Fibroblast of lung (primary cell): ENCODE measurements at regions not wholly inside any gene's neighbourhood (a gene's known extent, or its start where the extent isn't known, plus 50 kb on each side); places are given as distances from the start of the nearest gene placed in this dataset.

Experiments used
- DNase-seq, 2 donors: peaks; one replicate each; pipeline versions ENCODE4 v3.0.0 to v3.0.0-alpha.2; 2010; ENCODE audit warnings: low read depth in 2 of 2
- H2AFZ ChIP-seq: 2 replicates; pipeline ENCODE4 v1.5.1; 2012; ENCODE audit warnings: low read length, control low read depth, inconsistent platforms
- H3K27ac ChIP-seq: 2 replicates; pipeline ENCODE4 v1.5.1; 2011; ENCODE audit warnings: low read length, control low read depth; ENCODE audit not compliant: insufficient read depth
- H3K27me3 ChIP-seq: 2 replicates; pipeline ENCODE4 v1.5.1; 2011; ENCODE audit warnings: mild to moderate bottlenecking, low read length; ENCODE audit not compliant: control insufficient read depth, insufficient read depth
- H3K36me3 ChIP-seq: 2 replicates; pipeline ENCODE4 v1.5.1; 2011; ENCODE audit warnings: low read length; ENCODE audit not compliant: control insufficient read depth, insufficient read depth
- H3K4me1 ChIP-seq: 2 replicates; pipeline ENCODE4 v1.5.1; 2011; ENCODE audit warnings: low read length; ENCODE audit not compliant: control insufficient read depth, insufficient read depth; ENCODE audit errors: extremely low read depth
- H3K4me2 ChIP-seq: 2 replicates; pipeline ENCODE4 v1.5.1; 2011; ENCODE audit warnings: low read length, control low read depth; ENCODE audit not compliant: insufficient read depth; ENCODE audit errors: extremely low read depth
- H3K4me3 ChIP-seq, 4 experiments: fragments of 200-600 bp in 1 of 4; sonication (generic) in 1 of 4; replicated peaks in 1 of 4; 2 replicates each; pipeline ENCODE4 v1.5.1; 2011 to 2016; ENCODE audit warnings: low read length in 4 of 4, low read depth in 3 of 4, mild to moderate bottlenecking in 3 of 4, control low read depth in 2 of 4, inconsistent platforms in 1 of 4, mixed read lengths in 1 of 4; ENCODE audit not compliant: insufficient read depth in 1 of 4; ENCODE audit errors: control extremely low read depth in 1 of 4
- H3K79me2 ChIP-seq: 2 replicates; pipeline ENCODE4 v1.5.1; 2012; ENCODE audit warnings: mild to moderate bottlenecking, low read length, inconsistent platforms; ENCODE audit not compliant: control insufficient read depth, insufficient read depth
- H3K9ac ChIP-seq: 2 replicates; pipeline ENCODE4 v1.5.1; 2011; ENCODE audit warnings: mild to moderate bottlenecking, low read length, control low read depth; ENCODE audit not compliant: insufficient read depth
- H3K9me3 ChIP-seq: 2 replicates; pipeline ENCODE4 v1.5.1; 2012; ENCODE audit warnings: low read depth, low read length; ENCODE audit not compliant: control insufficient read depth, insufficient read depth
- H4K20me1 ChIP-seq: 2 replicates; pipeline ENCODE4 v1.5.1; 2011; ENCODE audit warnings: low read length; ENCODE audit not compliant: control insufficient read depth, insufficient read depth; ENCODE audit errors: extremely low read depth
- CTCF ChIP-seq, 2 donors: IDR thresholded peaks in 1 of 2; conservative IDR thresholded peaks in 1 of 2; 1 replicate in 1 of 2; 2 replicates in 1 of 2; pipeline ENCODE4 v1.5.1; 2011 to 2012; ENCODE audit warnings: low read length in 2 of 2, control low read depth in 1 of 2, inconsistent platforms in 1 of 2, low read depth in 1 of 2, mild to moderate bottlenecking in 1 of 2
- EZH2 ChIP-seq: IDR thresholded peaks from 2 replicates; pipeline ENCODE4 v1.5.1; 2012; ENCODE audit warnings: low read length, control low read depth, mild to moderate bottlenecking; ENCODE audit errors: missing control alignments

DNA sequence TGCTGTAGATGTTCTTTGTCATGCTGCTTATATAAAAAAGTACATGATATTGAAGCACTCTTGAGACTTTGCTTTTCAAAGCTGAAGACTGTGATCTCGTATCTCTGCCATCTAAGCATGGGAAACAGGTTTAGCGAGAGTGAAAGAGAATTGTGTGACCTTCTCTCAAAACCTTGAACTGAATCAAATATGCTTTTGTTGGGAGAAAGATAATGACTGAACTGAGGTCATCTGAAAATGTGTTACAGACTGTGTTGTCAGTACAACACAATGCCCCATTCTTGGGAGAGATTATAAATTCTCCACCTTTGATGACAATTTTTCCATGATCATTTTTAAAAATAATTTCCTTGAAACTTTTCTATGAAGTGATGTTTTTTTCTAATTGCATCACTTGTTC is 272.1 kb upstream of the SEL1L start:
- no peak overlapping the region for H3K27ac ChIP-seq
- no peaks in the 10 kb centered on the region for H3K9me3 ChIP-seq
- no peak overlapping the region for H3K9ac ChIP-seq
- TF ChIP-seq CTCF (conservative IDR thresholded peaks at IDR 0.05 in 1 of 2, IDR thresholded peaks at IDR 0.05 in 1 of 2; ENCODE audit: low read depth in 1 of 2, low read length in 2 of 2): no peak
- TF ChIP-seq EZH2: no peak
- H3K79me2 ChIP-seq: no peaks in the 10 kb centered on the region
- no peaks in the 10 kb centered on the region for H3K27me3 ChIP-seq
- H3K4me3 ChIP-seq: no peak overlapping the region
- H3K4me1 ChIP-seq: no peaks in the 10 kb centered on the region
- no peak overlapping the region for H2AFZ ChIP-seq
- no peak for DNase-seq
- no peaks in the 10 kb centered on the region for H4K20me1 ChIP-seq
- no peaks in the 10 kb centered on the region for H3K36me3 ChIP-seq
- H3K4me2 ChIP-seq: no peak overlapping the region

GRCh38 chr14:81811705-81812269 is 278.1 kb upstream of the SEL1L start:
- no peaks in the 10 kb centered on the region for H3K4me1 ChIP-seq
- no peak overlapping the region for H3K4me3 ChIP-seq
- H4K20me1 ChIP-seq: no peaks in the 10 kb centered on the region
- H3K27me3 ChIP-seq: no peaks in the 10 kb centered on the region
- H2AFZ ChIP-seq: no peak overlapping the region
- DNase-seq: no peak
- no peaks in the 10 kb centered on the region for H3K9me3 ChIP-seq
- H3K9ac ChIP-seq: no peak overlapping the region
- H3K79me2 ChIP-seq: no peaks in the 10 kb centered on the region
- no peak overlapping the region for H3K4me2 ChIP-seq
- no peaks in the 10 kb centered on the region for H3K36me3 ChIP-seq
- no peak overlapping the region for H3K27ac ChIP-seq
- TF ChIP-seq CTCF (conservative IDR thresholded peaks at IDR 0.05 in 1 of 2, IDR thresholded peaks at IDR 0.05 in 1 of 2; ENCODE audit: low read depth in 1 of 2, low read length in 2 of 2): no peak
- no peak for TF ChIP-seq EZH2

- Histone ChIP-seq H3K36me3 (no peaks in the 10 kb centered on the region), H3K4me1 (no peaks in the 10 kb centered on the region), H3K79me2 (no peaks in the 10 kb centered on the region), H4K20me1 (no peaks in the 10 kb centered on the region), H2AFZ (no peak overlapping the region), H3K27me3 (no peaks in the 10 kb centered on the region), H3K9me3 (no peaks in the 10 kb centered on the region), H3K9ac (no peak overlapping the region), H3K27ac (no peak overlapping the region), H3K4me2 (no peak overlapping the region), H3K4me3 (no peak overlapping the region)
- TF ChIP-seq EZH2 (no peak), CTCF (conservative IDR thresholded peaks at IDR 0.05 in 1 of 2, IDR thresholded peaks at IDR 0.05 in 1 of 2; ENCODE audit: low read depth in 1 of 2, low read length in 2 of 2) (no peak)
- no peak for DNase-seq
Observed at GRCh38 chr14:81818271-81818670, 284.6 kb upstream of the SEL1L start.
